Gastroesophageal sphincter (tissue), 3 donors: ENCODE measurements at regions not wholly inside any gene's neighbourhood (a gene's known extent, or its start where the extent isn't known, plus 50 kb on each side); places are given as distances from the start of the nearest gene placed in this dataset.
"Not testable (repeated sequence)": the region's sequence is repeated elsewhere in the genome, so short reads cannot be mapped to it uniquely, and the experiment has no call there.

Experiments used
- CTCF ChIP-seq, 4 experiments: fragments of 200-600 bp in 2 of 4; fragments of 450-650 bp in 2 of 4; sonication (generic) in 1 of 4; IDR thresholded peaks; one replicate each; pipeline ENCODE4 v1.5.1; 2017 to 2019; ENCODE audit warnings: antibody characterized with exemption in 4 of 4, mild to moderate bottlenecking in 2 of 4, moderate library complexity in 2 of 4
- EP300 ChIP-seq: sonication (generic); formaldehyde crosslinking; IDR thresholded peaks from one replicate; pipeline ENCODE4 v1.6.1; 2017; ENCODE audit warnings: antibody characterized with exemption, mild to moderate bottlenecking
- POLR2A ChIP-seq, 2 donors: fragments of 450-650 bp; IDR thresholded peaks; one replicate each; pipeline ENCODE4 v1.6.1; 2017; ENCODE audit warnings: antibody characterized with exemption in 2 of 2, mild to moderate bottlenecking in 2 of 2, moderate library complexity in 1 of 2
- POLR2AphosphoS5 ChIP-seq: sonication (generic); formaldehyde crosslinking; IDR thresholded peaks from one replicate; pipeline ENCODE4 v1.6.1; 2017; ENCODE audit warnings: antibody characterized with exemption

- TF ChIP-seq CTCF (IDR thresholded peaks at IDR 0.05); POLR2AphosphoS5; POLR2A (IDR thresholded peaks at IDR 0.05); EP300: not testable (repeated sequence)
Measured at GRCh38 chr5:87576306-87576705, 163.6 kb upstream of the CCNH start.
